ENCODE measurements at regions not wholly inside any gene's neighbourhood (a gene's known extent, or its start where the extent isn't known, plus 50 kb on each side); places are given as distances from the start of the nearest gene placed in this dataset.

GRCh38 chr9:126154869-126155268 is 171.8 kb upstream of the MVB12B start:
- DNase-seq, result no peak

GRCh38 chr9:126155756-126156664 is 170.6 kb upstream of the MVB12B start:
- no peak for DNase-seq

GRCh38 chr9:126156898-126157297 is 169.7 kb upstream of the MVB12B start:
- no peak for DNase-seq

DNA sequence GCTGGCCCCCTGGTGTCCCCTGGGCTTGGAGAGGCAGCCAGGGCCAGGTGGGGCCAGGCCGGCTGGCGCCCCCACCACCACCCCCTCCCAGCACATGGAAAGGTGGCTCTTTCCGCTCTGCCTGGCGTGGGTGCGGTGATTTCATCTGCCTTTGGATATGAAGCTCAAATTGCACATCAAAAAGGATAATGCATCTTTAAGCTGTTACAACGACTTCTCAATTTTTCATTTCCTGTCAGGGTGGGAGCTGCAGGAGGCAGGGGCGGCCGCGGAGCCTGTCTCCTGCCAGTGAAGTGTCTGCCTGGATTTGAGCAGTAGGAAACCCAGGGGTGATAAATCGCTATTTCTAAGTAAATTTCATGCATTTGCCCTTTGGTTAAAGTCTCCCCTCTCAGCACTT is 169.2 kb upstream of the MVB12B start:
- peak; percentile 10 for DNase-seq

GRCh38 chr9:126157826-126158587 is 168.6 kb upstream of the MVB12B start:
- no peak for DNase-seq

DNA sequence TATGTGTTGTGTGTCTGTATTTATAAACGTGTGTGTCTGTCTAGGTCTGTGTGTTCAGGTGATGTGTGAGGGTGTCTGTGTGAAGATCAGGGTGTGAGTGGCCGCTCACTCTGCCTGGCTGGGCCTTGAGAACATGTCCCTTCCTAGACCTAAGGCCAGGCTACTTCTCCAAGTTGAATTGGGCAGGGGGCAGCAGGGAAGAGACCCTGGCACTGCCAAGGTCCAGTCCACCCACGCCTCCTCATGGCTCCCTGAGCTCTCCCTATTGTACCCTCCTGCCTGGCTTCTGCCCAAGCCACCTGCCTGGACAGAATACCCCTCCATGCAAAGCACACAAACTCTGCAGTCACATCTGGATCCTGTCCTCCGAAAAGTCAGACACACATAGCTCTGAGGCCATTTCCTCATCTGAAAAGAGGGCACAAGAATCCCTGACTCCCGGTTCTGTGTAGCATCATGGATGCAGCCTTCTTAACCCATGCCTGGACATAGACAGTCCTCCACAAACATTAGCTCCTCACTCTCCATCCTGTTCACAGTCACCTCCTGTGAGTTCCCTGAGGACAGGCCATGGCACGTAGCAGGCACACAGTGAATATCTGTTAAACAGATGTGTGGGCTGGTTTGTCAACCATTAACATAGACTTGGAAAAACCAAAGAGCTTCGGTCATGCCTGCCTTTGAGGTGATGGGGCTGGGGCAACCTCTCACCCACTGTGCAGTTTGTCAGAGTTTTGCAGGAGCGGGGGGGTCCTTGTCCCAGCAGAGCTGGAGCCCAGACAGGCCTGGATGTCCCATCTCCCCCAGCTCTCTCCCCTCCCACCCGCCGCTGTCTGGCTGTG is 167.8 kb upstream of the MVB12B start:
- DNase-seq, result no peak

GRCh38 chr9:126159430-126160060 is 167.1 kb upstream of the MVB12B start:
- DNase-seq, result no peak

DNA sequence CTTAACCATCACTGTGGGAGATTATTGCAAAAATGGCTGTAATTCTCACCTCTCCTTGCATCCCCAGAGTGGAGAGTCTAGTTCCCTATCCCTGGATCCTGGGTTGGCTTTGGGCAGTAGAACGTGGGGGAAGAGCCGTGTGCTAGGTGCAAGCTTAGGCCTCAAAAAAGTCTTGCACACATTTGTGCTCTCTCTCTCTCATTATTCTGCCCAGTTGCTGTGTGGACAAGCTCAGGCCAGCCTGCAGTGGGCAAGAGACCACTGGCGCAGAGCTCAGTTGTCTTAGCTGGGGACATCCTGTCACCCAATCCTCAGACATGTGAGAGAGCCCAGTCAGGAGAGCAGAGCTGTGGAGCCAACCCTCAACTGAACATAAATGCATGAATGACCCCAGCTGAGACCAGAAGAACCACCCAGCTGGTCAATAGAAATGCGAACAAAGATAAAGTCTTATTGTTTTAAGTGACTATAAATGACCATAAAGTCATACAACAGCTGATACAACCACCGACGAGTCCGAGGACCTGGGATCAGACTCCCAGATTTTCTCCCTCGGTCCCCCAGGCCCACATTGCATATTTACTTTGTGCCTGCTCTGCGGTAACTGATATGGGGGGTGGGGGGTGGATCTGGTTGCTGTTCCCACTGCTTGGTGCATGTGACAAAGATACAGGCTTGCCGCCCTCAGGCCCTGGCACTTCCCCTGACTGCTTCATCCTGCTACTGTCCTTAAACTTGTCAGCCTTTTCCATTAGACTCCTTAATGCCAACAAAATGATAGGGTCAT is 166.4 kb upstream of the MVB12B start:
- no peak for DNase-seq

DNA sequence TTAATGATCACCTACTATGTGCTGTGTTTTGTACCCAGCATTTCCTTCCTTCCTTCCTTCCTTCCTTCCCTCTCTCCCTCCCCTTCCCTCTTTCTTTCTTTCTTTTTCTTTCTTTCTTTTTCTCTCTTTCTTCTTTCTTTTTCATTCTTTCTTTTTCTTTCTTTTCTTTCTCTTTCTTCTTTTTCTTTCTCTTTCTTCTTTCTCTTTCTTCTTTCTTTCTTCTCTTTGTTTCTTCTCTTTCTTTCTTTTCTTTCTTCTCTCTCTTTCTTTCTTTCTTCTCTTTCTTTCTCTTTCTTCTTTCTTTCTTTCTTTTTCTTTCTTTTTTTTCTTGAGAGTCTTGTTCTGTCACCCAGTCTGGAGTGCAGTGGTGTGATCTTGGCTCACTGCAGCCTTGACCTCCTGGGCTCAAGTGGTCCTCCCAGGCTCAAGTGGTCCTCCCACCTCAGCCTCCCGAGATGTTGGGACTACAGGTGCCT is 165.7 kb upstream of the MVB12B start:
- no peak for DNase-seq

- DNase-seq, result no peak
These were observed 163.8 kb upstream of the MVB12B start for GRCh38 chr9:126162611-126163381.

- DNase-seq, result no peak
These were observed 161.7 kb upstream of the MVB12B start for GRCh38 chr9:126164796-126165525.

DNA sequence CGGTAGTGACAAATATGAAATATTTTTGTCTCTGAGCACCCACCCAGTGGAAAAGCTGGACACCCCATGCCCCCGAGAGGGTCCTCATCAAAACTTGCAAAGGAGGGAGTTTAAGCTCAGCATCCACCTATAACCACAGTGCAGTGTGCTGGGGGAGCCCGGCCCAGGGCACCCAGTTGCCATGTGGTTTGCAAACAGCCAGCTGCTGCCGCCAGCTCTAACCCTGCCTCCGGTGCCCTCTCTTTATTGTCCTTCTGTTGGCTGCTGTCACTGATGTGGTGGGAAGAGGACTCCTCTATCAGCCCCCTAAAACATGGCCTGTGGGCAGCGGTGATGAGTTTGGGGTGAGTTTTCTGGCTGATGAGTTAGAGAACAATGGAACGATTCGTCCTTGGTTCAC is 160.9 kb upstream of the MVB12B start:
- DNase-seq, result no peak

- DNase-seq, result no peak
These were observed 160.3 kb upstream of the MVB12B start for GRCh38 chr9:126166291-126166690.

DNA sequence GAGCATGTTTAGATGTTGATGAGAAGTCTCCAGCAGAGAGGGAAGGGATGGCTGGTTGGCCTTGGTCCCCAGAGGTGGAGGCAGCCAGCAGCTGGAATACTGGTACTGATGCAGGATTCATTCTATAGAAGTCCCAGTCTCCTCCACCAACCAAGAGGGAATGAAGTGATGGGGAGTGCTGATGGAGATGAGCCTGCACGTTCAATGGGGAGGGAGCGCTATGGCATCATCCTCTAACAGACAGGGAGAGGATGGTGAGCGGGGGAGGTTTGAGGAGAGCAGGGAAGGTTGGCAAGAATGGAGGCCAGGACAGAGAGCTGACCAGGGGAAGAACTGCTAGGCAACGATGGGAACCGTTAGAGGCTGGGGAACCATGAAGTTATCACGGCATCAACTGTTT is 159.8 kb upstream of the MVB12B start:
- DNase-seq, result no peak

- DNase-seq, result no peak
These were observed 156.9 kb upstream of the MVB12B start for GRCh38 chr9:126169736-126170135.

- no peak for DNase-seq
These were observed 156.3 kb upstream of the MVB12B start for GRCh38 chr9:126170286-126170823.

- no peak for DNase-seq
These were observed 155.0 kb upstream of the MVB12B start for GRCh38 chr9:126171641-126172040.

DNA sequence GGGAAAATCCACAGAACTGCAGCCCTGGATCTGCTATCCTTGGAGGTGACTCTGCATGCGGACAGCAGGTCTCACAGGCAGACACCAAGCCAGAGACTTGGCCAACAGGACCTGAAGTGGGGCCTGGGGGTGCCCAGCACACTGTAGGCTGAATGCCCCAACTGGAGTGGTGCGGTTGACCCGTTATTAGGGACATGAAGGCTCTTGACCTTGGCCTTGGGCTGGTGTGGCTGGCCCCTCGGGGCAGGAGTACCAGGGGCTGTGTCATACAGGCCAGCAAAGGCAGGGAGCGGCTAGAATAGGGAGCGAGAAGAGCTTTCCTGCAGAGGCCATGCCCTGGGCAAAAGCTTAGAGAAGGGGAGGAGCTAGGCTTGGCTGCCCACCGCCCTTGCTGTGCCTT is 153.2 kb upstream of the MVB12B start:
- DNase-seq, result no peak

- no peak for DNase-seq
These were observed 152.7 kb upstream of the MVB12B start for GRCh38 chr9:126173929-126174328.

DNA sequence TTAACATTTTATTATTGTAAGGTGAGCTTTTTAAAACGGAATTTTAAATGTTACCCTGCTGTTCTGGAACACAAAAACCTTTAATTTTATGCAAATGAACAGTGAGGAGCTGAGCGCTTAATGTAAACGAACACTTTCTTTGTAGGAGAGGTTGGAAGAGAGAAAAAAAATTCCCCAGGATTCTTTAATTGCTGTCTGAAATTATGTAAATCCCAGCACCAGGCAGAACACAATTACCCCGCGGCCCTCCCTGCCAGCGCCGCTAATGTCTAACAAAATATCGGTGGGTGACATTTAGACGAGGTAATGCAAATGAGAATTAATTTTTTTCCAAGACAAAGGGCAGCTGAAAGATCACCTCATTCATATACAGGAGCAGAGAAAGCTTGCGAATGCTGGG is 143.4 kb upstream of the MVB12B start:
- no peak for DNase-seq

All from NCI-H1436 (cell line).